OCI-LY7 (cell line): ENCODE measurements at regions not wholly inside any gene's neighbourhood (a gene's known extent, or its start where the extent isn't known, plus 50 kb on each side); places are given as distances from the start of the nearest gene placed in this dataset.

ENCODE experiments used
- CTCF ChIP-seq: fragments of 200-600 bp; sonication (generic); conservative IDR thresholded peaks from 2 replicates; pipeline ENCODE4 v1.5.1; 2014; ENCODE audit warnings: mild to moderate bottlenecking, antibody characterized with exemption, low read length, moderate library complexity, mixed read lengths
- EZH2phosphoT487 ChIP-seq: fragments of 200-600 bp; sonication (generic); IDR thresholded peaks from 2 replicates; pipeline ENCODE4 v1.6.1; 2018; ENCODE audit warnings: low read depth, borderline replicate concordance, mild to moderate bottlenecking, mixed run types, antibody characterized with exemption, low read length, moderate library complexity, mixed read lengths

GRCh38 chr7:41847151-41847550, 144.3 kb upstream of the INHBA start:
- no peak for TF ChIP-seq CTCF
- TF ChIP-seq EZH2phosphoT487, result no peak
